ENCODE measurements at regions not wholly inside any gene's neighbourhood (a gene's known extent, or its start where the extent isn't known, plus 50 kb on each side); places are given as distances from the start of the nearest gene placed in this dataset.

GRCh38 chr2:207256476-207257207 is 90.9 kb upstream of the KLF7 start:
- in situ Hi-C loops (cut with MboI; ENCODE audit: low sequenced_read_pairs), result no loop called here

GRCh38 chr2:207257251-207258250 is 91.8 kb upstream of the KLF7 start:
- in situ Hi-C loops (cut with MboI; ENCODE audit: low sequenced_read_pairs), result no loop called here

GRCh38 chr2:207258263-207258991 is 92.7 kb upstream of the KLF7 start:
- in situ Hi-C loops (cut with MboI; ENCODE audit: low sequenced_read_pairs), result no loop called here

GRCh38 chr2:207260021-207260420 is 94.3 kb upstream of the KLF7 start:
- in situ Hi-C loops (cut with MboI; ENCODE audit: low sequenced_read_pairs), result no loop called here

- in situ Hi-C loops (cut with MboI; ENCODE audit: low sequenced_read_pairs), result no loop called here
These were observed 95.2 kb upstream of the KLF7 start for GRCh38 chr2:207260947-207261346.

GRCh38 chr2:207264310-207264709 is 98.6 kb upstream of the KLF7 start:
- in situ Hi-C loops (cut with MboI; ENCODE audit: low sequenced_read_pairs), result no loop called here

- in situ Hi-C loops (cut with MboI; ENCODE audit: low sequenced_read_pairs), result no loop called here
These were observed 99.6 kb upstream of the KLF7 start for GRCh38 chr2:207265332-207265731.

- in situ Hi-C loops (cut with MboI; ENCODE audit: low sequenced_read_pairs), result no loop called here
These were observed 100.1 kb upstream of the KLF7 start for GRCh38 chr2:207265869-207266268.

GRCh38 chr2:207266648-207267047 is 100.9 kb upstream of the KLF7 start:
- in situ Hi-C loops (cut with MboI; ENCODE audit: low sequenced_read_pairs), result no loop called here

GRCh38 chr2:207269038-207269437 is 103.3 kb upstream of the KLF7 start:
- in situ Hi-C loops (cut with MboI; ENCODE audit: low sequenced_read_pairs), result no loop called here

GRCh38 chr2:207274530-207275189 is 108.9 kb upstream of the KLF7 start:
- in situ Hi-C loops (cut with MboI; ENCODE audit: low sequenced_read_pairs), result no loop called here

- in situ Hi-C loops (cut with MboI; ENCODE audit: low sequenced_read_pairs), result no loop called here
These were observed 110.0 kb upstream of the KLF7 start for GRCh38 chr2:207275779-207276178.

- in situ Hi-C loops (cut with MboI; ENCODE audit: low sequenced_read_pairs), result no loop called here
These were observed 110.5 kb upstream of the KLF7 start for GRCh38 chr2:207276248-207276647.

- in situ Hi-C loops (cut with MboI; ENCODE audit: low sequenced_read_pairs), result no loop called here
These were observed 111.1 kb upstream of the KLF7 start for GRCh38 chr2:207276858-207277257.

GRCh38 chr2:207279520-207279919 is 113.8 kb upstream of the KLF7 start:
- in situ Hi-C loops (cut with MboI; ENCODE audit: low sequenced_read_pairs), result no loop called here

- in situ Hi-C loops (cut with MboI; ENCODE audit: low sequenced_read_pairs), result no loop called here
These were observed 115.7 kb upstream of the KLF7 start for GRCh38 chr2:207281436-207281835.

- in situ Hi-C loops (cut with MboI; ENCODE audit: low sequenced_read_pairs), result no loop called here
These were observed 117.2 kb upstream of the KLF7 start for GRCh38 chr2:207282916-207283315.

GRCh38 chr2:207283356-207283755 is 117.6 kb upstream of the KLF7 start:
- in situ Hi-C loops (cut with MboI; ENCODE audit: low sequenced_read_pairs), result no loop called here

GRCh38 chr2:207284556-207285472 is 119.1 kb upstream of the KLF7 start:
- in situ Hi-C loops (cut with MboI; ENCODE audit: low sequenced_read_pairs), result no loop called here

GRCh38 chr2:207285473-207285815 is 119.7 kb upstream of the KLF7 start:
- in situ Hi-C loops (cut with MboI; ENCODE audit: low sequenced_read_pairs), result no loop called here

All from HL-60/S4 treated with phorbol 12-myristate 13-acetate at 8.2 ng/mL for 4 days and 3 days (cell line).